Mesenchymal stem cell (in vitro differentiated cells and primary cell): ENCODE measurements at regions not wholly inside any gene's neighbourhood (a gene's known extent, or its start where the extent isn't known, plus 50 kb on each side); places are given as distances from the start of the nearest gene placed in this dataset. TPM values are rescaled to one million over a fixed set of nuclear protein-coding genes. Genes with fewer than 3 reads are reported as not detected.

Source experiments
- DNase-seq: peaks from one replicate; pipeline ENCODE4 v3.0.0-alpha.2; 2013
- H2AFZ ChIP-seq: one replicate; pipeline ENCODE4 v1.6.1; 2013; ENCODE audit warnings: low read depth, mild to moderate bottlenecking, control low read depth, inconsistent platforms, low read length, moderate library complexity
- H2AK5ac ChIP-seq: 2 replicates; pipeline ENCODE4 v1.6.1; 2013; ENCODE audit warnings: low read length, moderate library complexity, mild to moderate bottlenecking, inconsistent platforms; ENCODE audit not compliant: severe bottlenecking
- H2BK120ac ChIP-seq: one replicate; pipeline ENCODE4 v1.6.1; 2013; ENCODE audit warnings: low read depth, mild to moderate bottlenecking, inconsistent platforms, low read length, moderate library complexity
- H2BK12ac ChIP-seq, 2 experiments: one replicate each; pipeline ENCODE4 v1.6.1; 2013; ENCODE audit warnings: inconsistent platforms in 2 of 2, low read length in 2 of 2, mild to moderate bottlenecking in 2 of 2, moderate library complexity in 2 of 2, control low read depth in 1 of 2
- H2BK15ac ChIP-seq: one replicate; pipeline ENCODE4 v1.6.1; 2013; ENCODE audit warnings: mild to moderate bottlenecking, low read depth, inconsistent platforms; ENCODE audit not compliant: poor library complexity, severe bottlenecking
- H2BK5ac ChIP-seq: 2 replicates; pipeline ENCODE4 v1.6.1; 2013; ENCODE audit warnings: low read depth, mild to moderate bottlenecking, low read length, control low read depth, inconsistent platforms; ENCODE audit not compliant: poor library complexity, severe bottlenecking
- H3K14ac ChIP-seq, 2 experiments: one replicate each; pipeline ENCODE4 v1.6.1; 2013; ENCODE audit warnings: inconsistent platforms in 2 of 2, low read length in 2 of 2, control low read depth in 1 of 2, mild to moderate bottlenecking in 1 of 2, moderate library complexity in 1 of 2
- H3K18ac ChIP-seq, 2 experiments: one replicate each; pipeline ENCODE4 v1.6.1; 2013; ENCODE audit warnings: inconsistent platforms in 2 of 2, low read length in 2 of 2, control low read depth in 1 of 2, low read depth in 1 of 2, mild to moderate bottlenecking in 1 of 2
- H3K23ac ChIP-seq, 2 experiments: one replicate each; pipeline ENCODE4 v1.6.1; 2013; ENCODE audit warnings: inconsistent platforms in 2 of 2, low read length in 2 of 2, mild to moderate bottlenecking in 2 of 2, moderate library complexity in 2 of 2, control low read depth in 1 of 2
- H3K27ac ChIP-seq: 2 replicates; pipeline ENCODE4 v1.5.1; 2013; ENCODE audit warnings: mild to moderate bottlenecking, moderate library complexity, low read length, control low read depth, inconsistent platforms; ENCODE audit not compliant: poor library complexity, severe bottlenecking
- H3K27me3 ChIP-seq, 2 experiments: 2 replicates each; pipeline versions ENCODE4 v1.6.1 to v1.7.0; 2013; ENCODE audit warnings: low read length in 2 of 2, mild to moderate bottlenecking in 2 of 2, moderate library complexity in 2 of 2, control low read depth in 1 of 2, inconsistent platforms in 1 of 2; ENCODE audit not compliant: control insufficient read depth in 1 of 2, insufficient read depth in 1 of 2
- H3K36me3 ChIP-seq, 2 experiments: 2 replicates each; pipeline versions ENCODE4 v1.6.1 to v1.7.0; 2013; ENCODE audit warnings: low read length in 2 of 2, control low read depth in 1 of 2, inconsistent platforms in 1 of 2, low read depth in 1 of 2, mild to moderate bottlenecking in 1 of 2; ENCODE audit not compliant: insufficient read depth in 2 of 2, control insufficient read depth in 1 of 2
- H3K4ac ChIP-seq, 2 experiments: one replicate each; pipeline ENCODE4 v1.6.1; 2013; ENCODE audit warnings: inconsistent platforms in 2 of 2, low read length in 2 of 2, mild to moderate bottlenecking in 2 of 2, moderate library complexity in 2 of 2, control low read depth in 1 of 2, low read depth in 1 of 2
- H3K4me1 ChIP-seq: 2 replicates; pipeline ENCODE4 v1.6.1; 2013; ENCODE audit warnings: low read depth, low read length, control low read depth; ENCODE audit not compliant: control insufficient read depth, insufficient read depth
- H3K4me2 ChIP-seq: 2 replicates; pipeline ENCODE4 v1.6.1; 2013; ENCODE audit warnings: low read length, mild to moderate bottlenecking, inconsistent platforms; ENCODE audit not compliant: poor library complexity, severe bottlenecking
- H3K4me3 ChIP-seq, 2 experiments: 2 replicates each; pipeline versions ENCODE4 v1.5.1 to v1.7.0; 2013; ENCODE audit warnings: low read length in 2 of 2, mild to moderate bottlenecking in 2 of 2, control low read depth in 1 of 2, low read depth in 1 of 2; ENCODE audit not compliant: insufficient read depth in 1 of 2
- H3K79me1 ChIP-seq: replicated peaks from 2 replicates; pipeline ENCODE4 v1.6.1; 2013; ENCODE audit warnings: mild to moderate bottlenecking, control low read depth, low read length, inconsistent platforms; ENCODE audit not compliant: poor library complexity, severe bottlenecking
- H3K9ac ChIP-seq: 2 replicates; pipeline ENCODE4 v1.7.0; 2013; ENCODE audit warnings: mild to moderate bottlenecking, low read length, moderate library complexity
- H3K9me3 ChIP-seq: 2 replicates; pipeline ENCODE4 v1.7.0; 2013; ENCODE audit warnings: mild to moderate bottlenecking, low read length; ENCODE audit not compliant: control insufficient read depth
- H4K8ac ChIP-seq: one replicate; pipeline ENCODE4 v1.6.1; 2013; ENCODE audit warnings: inconsistent platforms, mild to moderate bottlenecking, low read length, moderate library complexity
- H4K91ac ChIP-seq: one replicate; pipeline ENCODE4 v1.6.1; 2013; ENCODE audit warnings: mild to moderate bottlenecking, low read length, inconsistent platforms
- WGBS: methylation state at CpG from one replicate; pipeline ENCODE4 v1.1.7; 2013; ENCODE audit warnings: mixed read lengths; 5-methylcytosine and 5-hydroxymethylcytosine counted together
- small RNA-seq: library from polyadenylated mRNA; stranded (forward); fragments of <200 nt; extraction: miRNeasy Mini kit (QIAGEN cat#:217004); gene quantifications from one replicate; pipeline ENCODE3, GENCODE V24; 2013; ENCODE audit warnings: low read depth

DNA sequence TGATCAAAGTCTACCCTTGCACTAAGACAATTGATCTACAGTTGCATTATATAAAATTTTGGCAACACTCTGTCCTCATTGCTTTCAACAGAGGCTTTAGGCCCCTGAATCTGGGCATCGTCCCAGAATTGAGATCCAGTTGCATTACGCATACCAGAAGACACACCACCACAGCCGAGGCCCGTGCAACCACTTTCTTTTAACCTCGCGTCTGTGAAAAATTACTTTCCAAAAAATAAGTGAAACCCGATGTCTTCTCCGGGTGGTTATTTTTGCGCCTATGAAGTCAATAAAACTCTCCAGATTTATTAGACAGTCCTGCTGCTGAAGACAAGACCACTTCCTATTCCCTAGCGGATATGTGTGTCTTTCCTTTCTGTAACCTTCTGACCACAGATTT is 52.1 kb upstream of the NFIB start:
- H3K4ac ChIP-seq: no peak overlapping the region
- no peak overlapping the region for H3K14ac ChIP-seq
- peak overlapping the region; percentile 70 for H3K9ac ChIP-seq
- H3K4me1 ChIP-seq: no peaks in the 10 kb centered on the region
- peak overlapping the region in 1 of 2 experiments; percentile 60 for H3K4me3 ChIP-seq
- no peaks in the 10 kb centered on the region for H3K36me3 ChIP-seq
- no peak for DNase-seq
- no peak overlapping the region for H2BK120ac ChIP-seq
- no peak overlapping the region for H2BK15ac ChIP-seq
- H3K23ac ChIP-seq: no peak overlapping the region
- peaks cover 3% of the 10 kb centered on the region for H3K9me3 ChIP-seq
- no peaks in the 10 kb centered on the region for H3K79me1 ChIP-seq
- no peak overlapping the region for H4K8ac ChIP-seq
- H2AK5ac ChIP-seq: no peak overlapping the region
- no peak overlapping the region for H2AFZ ChIP-seq
- no peak overlapping the region for H2BK5ac ChIP-seq
- no peak overlapping the region for H2BK12ac ChIP-seq
- H3K27me3 ChIP-seq: peaks cover 0 to 24% of the 10 kb centered on the region in 2 experiments
- no peak overlapping the region for H3K4me2 ChIP-seq
- no peak overlapping the region for H4K91ac ChIP-seq
- H3K27ac ChIP-seq: no peak overlapping the region
- WGBS: 97% methylated on average over 10 of the region's 10 CpGs
- no peak overlapping the region for H3K18ac ChIP-seq

DNA sequence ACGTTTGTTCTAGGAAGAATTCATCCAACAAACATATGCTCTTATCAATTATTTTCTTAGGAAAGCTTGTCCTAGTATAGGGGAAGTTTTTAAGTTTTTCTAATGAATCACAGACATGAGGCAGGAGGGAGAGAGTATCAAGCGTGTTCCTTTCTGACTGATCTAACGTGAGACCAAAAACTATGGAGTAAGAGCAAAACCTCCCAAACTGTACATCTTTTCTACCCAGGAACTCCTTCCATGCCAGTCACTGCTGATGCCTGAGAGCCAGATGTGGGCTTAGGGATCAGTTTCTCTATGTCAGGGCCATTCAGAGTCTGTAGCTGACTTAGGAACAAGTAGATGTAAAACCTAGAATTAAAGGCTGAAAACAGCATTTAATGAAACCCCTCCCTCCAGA is 51.7 kb upstream of the NFIB start:
- peaks cover 0 to 24% of the 10 kb centered on the region in 2 experiments for H3K27me3 ChIP-seq
- peak overlapping the region; percentile 70 for H3K9ac ChIP-seq
- no peak overlapping the region for H2BK120ac ChIP-seq
- no peak overlapping the region for H4K8ac ChIP-seq
- H3K4me1 ChIP-seq: no peaks in the 10 kb centered on the region
- no peak overlapping the region for H3K18ac ChIP-seq
- H3K4me2 ChIP-seq: no peak overlapping the region
- WGBS: 92% methylated on average over 2 of the region's 3 CpGs
- H2BK5ac ChIP-seq: no peak overlapping the region
- no peak overlapping the region for H2AK5ac ChIP-seq
- H2AFZ ChIP-seq: no peak overlapping the region
- no peak overlapping the region for H3K4ac ChIP-seq
- no peaks in the 10 kb centered on the region for H3K79me1 ChIP-seq
- H3K14ac ChIP-seq: no peak overlapping the region
- H2BK12ac ChIP-seq: no peak overlapping the region
- H3K23ac ChIP-seq: no peak overlapping the region
- H3K36me3 ChIP-seq: no peaks in the 10 kb centered on the region
- H3K9me3 ChIP-seq: peaks cover 3% of the 10 kb centered on the region
- H3K27ac ChIP-seq: no peak overlapping the region
- H3K4me3 ChIP-seq: peak overlapping the region in 1 of 2 experiments; percentile 60
- H2BK15ac ChIP-seq: no peak overlapping the region
- H4K91ac ChIP-seq: no peak overlapping the region
- DNase-seq: no peak

Small RNAs in the stretch of these regions (small RNA-seq; reads per million reads assigned to genes)
- not detected for gene AL159169.1
